ENCODE measurements at regions not wholly inside any gene's neighbourhood (a gene's known extent, or its start where the extent isn't known, plus 50 kb on each side); places are given as distances from the start of the nearest gene placed in this dataset. TPM values are rescaled to one million over a fixed set of nuclear protein-coding genes. Genes with fewer than 3 reads are reported as not detected.

DNA sequence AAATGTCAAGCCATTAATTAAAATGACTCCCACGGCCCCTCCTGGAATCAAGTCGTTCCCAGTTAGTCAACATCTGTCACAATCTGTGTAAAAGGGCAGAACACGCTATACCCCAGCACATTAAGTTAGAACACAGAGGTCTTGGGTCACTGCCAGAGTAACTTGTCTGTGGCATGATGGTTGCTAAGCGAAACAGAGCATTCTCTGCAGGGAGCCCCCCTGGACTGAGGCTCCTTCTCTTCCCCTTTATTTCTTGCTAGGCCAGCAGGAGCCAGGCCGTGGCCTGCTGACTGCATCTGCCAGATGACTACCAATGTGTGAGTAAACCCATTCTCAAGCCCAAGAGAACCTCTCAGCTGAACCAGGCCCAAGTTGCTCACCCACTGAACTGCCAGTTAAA, 51.9 kb upstream of the ZBED3 start:
- no peaks in the 10 kb centered on the region for H3K27me3 ChIP-seq
- DNase-seq (ENCODE audit: low spot score) = peak; percentile 21
- no peak for TF ChIP-seq EZH2 (IDR thresholded peaks at IDR 0.05; ENCODE audit: borderline replicate concordance)
- H3K9me2 ChIP-seq (replicated peaks; ENCODE audit: insufficient read depth) = no peaks in the 10 kb centered on the region
- no peaks in the 10 kb centered on the region for H3K9me3 ChIP-seq (ENCODE audit: low read depth)
- WGBS (ENCODE audit: low lambda C conversion rate, missing lambda C conversion rate) = 58% methylated on average over 5 of the region's 5 CpGs
- no peak overlapping the region for H2AFZ ChIP-seq
- H3K4me3 ChIP-seq = no peak overlapping the region
- no peaks in the 10 kb centered on the region for H3K4me1 ChIP-seq (ENCODE audit: insufficient read depth)
- no peaks in the 10 kb centered on the region for H3K79me2 ChIP-seq
- H3K36me3 ChIP-seq (replicated peaks; ENCODE audit: insufficient read depth, low read depth) = no peaks in the 10 kb centered on the region
- H3K27ac ChIP-seq = no peak overlapping the region
- peak overlapping the region; percentile 35 for H3K4me2 ChIP-seq
- no peaks in the 10 kb centered on the region for H4K20me1 ChIP-seq (ENCODE audit: insufficient read depth, poor library complexity, severe bottlenecking)

Small RNA genes in the stretch of these regions (small RNA-seq; reads per million reads assigned to genes)
- not detected for gene HMGB1P35
